ENCODE measurements at regions not wholly inside any gene's neighbourhood (a gene's known extent, or its start where the extent isn't known, plus 50 kb on each side); places are given as distances from the start of the nearest gene placed in this dataset.

- TF ChIP-seq CTCF (IDR thresholded peaks at IDR 0.05; ENCODE audit: insufficient read depth, low read length, poor library complexity, severe bottlenecking): no peak
- TF ChIP-seq EZH2phosphoT487 (conservative IDR thresholded peaks at IDR 0.05; ENCODE audit: low read length): no peak
These were observed 133.4 kb upstream of the CDH4 start for GRCh38 chr20:61118429-61119224.
